ENCODE measurements at regions not wholly inside any gene's neighbourhood (a gene's known extent, or its start where the extent isn't known, plus 50 kb on each side); places are given as distances from the start of the nearest gene placed in this dataset.

DNA sequence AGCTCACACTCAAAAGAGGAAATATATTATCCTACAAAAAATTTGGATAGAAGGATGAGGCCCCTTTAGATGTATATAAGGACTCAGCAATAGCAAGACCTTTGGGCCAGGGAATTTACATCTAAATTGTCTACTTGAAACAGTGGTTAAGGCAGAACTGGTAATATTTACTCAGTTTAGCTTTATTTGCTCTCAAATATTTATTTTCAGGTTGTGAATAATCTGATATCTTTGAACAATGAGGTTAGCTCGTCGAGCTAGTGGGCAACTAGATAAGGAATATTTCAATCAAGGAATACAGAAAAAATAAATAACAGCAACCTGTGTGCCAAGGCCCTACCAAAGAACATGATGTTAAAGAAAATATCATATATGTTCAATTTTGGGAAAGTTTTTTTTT, 966.3 kb downstream of the DTWD2 start:
- no peak overlapping the region for H3K27ac ChIP-seq (ENCODE audit: low read depth)
- H2AFZ ChIP-seq, result no peak overlapping the region
- DNase-seq (ENCODE audit: low spot score) (no peak), ATAC-seq (no peak)
- Mint-ChIP-seq H3K4me3 (no peak overlapping the region), H3K4me1 (peaks cover 6% of the 10 kb centered on the region; the same call in 2 of the 3 replicates), H3K27me3 (ENCODE audit: insufficient read depth, low read depth, poor library complexity) (no peaks in the 10 kb centered on the region), H3K36me3 (ENCODE audit: low read depth) (no peaks in the 10 kb centered on the region), H3K9me3 (no peaks in the 10 kb centered on the region), H3K27ac (no peak overlapping the region)
- no peaks in the 10 kb centered on the region for H3K9me2 ChIP-seq (ENCODE audit: insufficient read depth)
- no peaks in the 10 kb centered on the region for H4K20me1 ChIP-seq (replicated peaks; ENCODE audit: insufficient read depth)
- no peaks in the 10 kb centered on the region for H3K79me2 ChIP-seq (replicated peaks; ENCODE audit: insufficient read depth)
- no peaks in the 10 kb centered on the region for H3K27me3 ChIP-seq (ENCODE audit: insufficient read depth)
- no peak overlapping the region for H3K4me2 ChIP-seq
- no peak for TF ChIP-seq EZH2 (IDR thresholded peaks at IDR 0.05; ENCODE audit: low read depth, unreplicated experiment)
- no peak for TF ChIP-seq EZH2phosphoT487 (IDR thresholded peaks at IDR 0.05; ENCODE audit: unreplicated experiment)
- TF ChIP-seq, protein P1, sequence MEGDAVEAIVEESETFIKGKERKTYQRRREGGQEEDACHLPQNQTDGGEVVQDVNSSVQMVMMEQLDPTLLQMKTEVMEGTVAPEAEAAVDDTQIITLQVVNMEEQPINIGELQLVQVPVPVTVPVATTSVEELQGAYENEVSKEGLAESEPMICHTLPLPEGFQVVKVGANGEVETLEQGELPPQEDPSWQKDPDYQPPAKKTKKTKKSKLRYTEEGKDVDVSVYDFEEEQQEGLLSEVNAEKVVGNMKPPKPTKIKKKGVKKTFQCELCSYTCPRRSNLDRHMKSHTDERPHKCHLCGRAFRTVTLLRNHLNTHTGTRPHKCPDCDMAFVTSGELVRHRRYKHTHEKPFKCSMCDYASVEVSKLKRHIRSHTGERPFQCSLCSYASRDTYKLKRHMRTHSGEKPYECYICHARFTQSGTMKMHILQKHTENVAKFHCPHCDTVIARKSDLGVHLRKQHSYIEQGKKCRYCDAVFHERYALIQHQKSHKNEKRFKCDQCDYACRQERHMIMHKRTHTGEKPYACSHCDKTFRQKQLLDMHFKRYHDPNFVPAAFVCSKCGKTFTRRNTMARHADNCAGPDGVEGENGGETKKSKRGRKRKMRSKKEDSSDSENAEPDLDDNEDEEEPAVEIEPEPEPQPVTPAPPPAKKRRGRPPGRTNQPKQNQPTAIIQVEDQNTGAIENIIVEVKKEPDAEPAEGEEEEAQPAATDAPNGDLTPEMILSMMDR (conservative IDR thresholded peaks at IDR 0.05; ENCODE audit: low read depth in 2 of 2), result no peak
- TF ChIP-seq, protein P2, sequence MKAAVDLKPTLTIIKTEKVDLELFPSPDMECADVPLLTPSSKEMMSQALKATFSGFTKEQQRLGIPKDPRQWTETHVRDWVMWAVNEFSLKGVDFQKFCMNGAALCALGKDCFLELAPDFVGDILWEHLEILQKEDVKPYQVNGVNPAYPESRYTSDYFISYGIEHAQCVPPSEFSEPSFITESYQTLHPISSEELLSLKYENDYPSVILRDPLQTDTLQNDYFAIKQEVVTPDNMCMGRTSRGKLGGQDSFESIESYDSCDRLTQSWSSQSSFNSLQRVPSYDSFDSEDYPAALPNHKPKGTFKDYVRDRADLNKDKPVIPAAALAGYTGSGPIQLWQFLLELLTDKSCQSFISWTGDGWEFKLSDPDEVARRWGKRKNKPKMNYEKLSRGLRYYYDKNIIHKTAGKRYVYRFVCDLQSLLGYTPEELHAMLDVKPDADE (IDR thresholded peaks at IDR 0.05), result no peak
- TF ChIP-seq POLR2AphosphoS5 (IDR thresholded peaks at IDR 0.05; ENCODE audit: low read depth), result no peak
- TF ChIP-seq, protein P3, sequence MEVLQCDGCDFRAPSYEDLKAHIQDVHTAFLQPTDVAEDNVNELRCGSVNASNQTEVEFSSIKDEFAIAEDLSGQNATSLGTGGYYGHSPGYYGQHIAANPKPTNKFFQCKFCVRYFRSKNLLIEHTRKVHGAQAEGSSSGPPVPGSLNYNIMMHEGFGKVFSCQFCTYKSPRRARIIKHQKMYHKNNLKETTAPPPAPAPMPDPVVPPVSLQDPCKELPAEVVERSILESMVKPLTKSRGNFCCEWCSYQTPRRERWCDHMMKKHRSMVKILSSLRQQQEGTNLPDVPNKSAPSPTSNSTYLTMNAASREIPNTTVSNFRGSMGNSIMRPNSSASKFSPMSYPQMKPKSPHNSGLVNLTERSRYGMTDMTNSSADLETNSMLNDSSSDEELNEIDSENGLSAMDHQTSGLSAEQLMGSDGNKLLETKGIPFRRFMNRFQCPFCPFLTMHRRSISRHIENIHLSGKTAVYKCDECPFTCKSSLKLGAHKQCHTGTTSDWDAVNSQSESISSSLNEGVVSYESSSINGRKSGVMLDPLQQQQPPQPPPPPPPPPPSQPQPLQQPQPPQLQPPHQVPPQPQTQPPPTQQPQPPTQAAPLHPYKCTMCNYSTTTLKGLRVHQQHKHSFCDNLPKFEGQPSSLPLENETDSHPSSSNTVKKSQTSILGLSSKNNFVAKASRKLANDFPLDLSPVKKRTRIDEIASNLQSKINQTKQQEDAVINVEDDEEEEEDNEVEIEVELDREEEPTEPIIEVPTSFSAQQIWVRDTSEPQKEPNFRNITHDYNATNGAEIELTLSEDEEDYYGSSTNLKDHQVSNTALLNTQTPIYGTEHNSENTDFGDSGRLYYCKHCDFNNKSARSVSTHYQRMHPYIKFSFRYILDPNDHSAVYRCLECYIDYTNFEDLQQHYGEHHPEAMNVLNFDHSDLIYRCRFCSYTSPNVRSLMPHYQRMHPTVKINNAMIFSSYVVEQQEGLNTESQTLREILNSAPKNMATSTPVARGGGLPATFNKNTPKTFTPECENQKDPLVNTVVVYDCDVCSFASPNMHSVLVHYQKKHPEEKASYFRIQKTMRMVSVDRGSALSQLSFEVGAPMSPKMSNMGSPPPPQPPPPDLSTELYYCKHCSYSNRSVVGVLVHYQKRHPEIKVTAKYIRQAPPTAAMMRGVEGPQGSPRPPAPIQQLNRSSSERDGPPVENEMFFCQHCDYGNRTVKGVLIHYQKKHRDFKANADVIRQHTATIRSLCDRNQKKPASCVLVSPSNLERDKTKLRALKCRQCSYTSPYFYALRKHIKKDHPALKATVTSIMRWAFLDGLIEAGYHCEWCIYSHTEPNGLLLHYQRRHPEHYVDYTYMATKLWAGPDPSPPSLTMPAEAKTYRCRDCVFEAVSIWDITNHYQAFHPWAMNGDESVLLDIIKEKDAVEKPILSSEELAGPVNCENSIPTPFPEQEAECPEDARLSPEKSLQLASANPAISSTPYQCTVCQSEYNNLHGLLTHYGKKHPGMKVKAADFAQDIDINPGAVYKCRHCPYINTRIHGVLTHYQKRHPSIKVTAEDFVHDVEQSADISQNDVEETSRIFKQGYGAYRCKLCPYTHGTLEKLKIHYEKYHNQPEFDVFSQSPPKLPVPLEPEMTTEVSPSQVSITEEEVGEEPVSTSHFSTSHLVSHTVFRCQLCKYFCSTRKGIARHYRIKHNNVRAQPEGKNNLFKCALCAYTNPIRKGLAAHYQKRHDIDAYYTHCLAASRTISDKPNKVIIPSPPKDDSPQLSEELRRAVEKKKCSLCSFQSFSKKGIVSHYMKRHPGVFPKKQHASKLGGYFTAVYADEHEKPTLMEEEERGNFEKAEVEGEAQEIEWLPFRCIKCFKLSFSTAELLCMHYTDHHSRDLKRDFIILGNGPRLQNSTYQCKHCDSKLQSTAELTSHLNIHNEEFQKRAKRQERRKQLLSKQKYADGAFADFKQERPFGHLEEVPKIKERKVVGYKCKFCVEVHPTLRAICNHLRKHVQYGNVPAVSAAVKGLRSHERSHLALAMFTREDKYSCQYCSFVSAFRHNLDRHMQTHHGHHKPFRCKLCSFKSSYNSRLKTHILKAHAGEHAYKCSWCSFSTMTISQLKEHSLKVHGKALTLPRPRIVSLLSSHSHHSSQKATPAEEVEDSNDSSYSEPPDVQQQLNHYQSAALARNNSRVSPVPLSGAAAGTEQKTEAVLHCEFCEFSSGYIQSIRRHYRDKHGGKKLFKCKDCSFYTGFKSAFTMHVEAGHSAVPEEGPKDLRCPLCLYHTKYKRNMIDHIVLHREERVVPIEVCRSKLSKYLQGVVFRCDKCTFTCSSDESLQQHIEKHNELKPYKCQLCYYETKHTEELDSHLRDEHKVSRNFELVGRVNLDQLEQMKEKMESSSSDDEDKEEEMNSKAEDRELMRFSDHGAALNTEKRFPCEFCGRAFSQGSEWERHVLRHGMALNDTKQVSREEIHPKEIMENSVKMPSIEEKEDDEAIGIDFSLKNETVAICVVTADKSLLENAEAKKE (CRISPR knock-in tag; IDR thresholded peaks at IDR 0.05), result no peak
- no peak for TF ChIP-seq STAT1 (IDR thresholded peaks at IDR 0.05; ENCODE audit: unreplicated experiment)
- TF ChIP-seq ZNF331 (CRISPR knock-in tag; IDR thresholded peaks at IDR 0.05; ENCODE audit: low read depth), result no peak
- TF ChIP-seq, protein P4, sequence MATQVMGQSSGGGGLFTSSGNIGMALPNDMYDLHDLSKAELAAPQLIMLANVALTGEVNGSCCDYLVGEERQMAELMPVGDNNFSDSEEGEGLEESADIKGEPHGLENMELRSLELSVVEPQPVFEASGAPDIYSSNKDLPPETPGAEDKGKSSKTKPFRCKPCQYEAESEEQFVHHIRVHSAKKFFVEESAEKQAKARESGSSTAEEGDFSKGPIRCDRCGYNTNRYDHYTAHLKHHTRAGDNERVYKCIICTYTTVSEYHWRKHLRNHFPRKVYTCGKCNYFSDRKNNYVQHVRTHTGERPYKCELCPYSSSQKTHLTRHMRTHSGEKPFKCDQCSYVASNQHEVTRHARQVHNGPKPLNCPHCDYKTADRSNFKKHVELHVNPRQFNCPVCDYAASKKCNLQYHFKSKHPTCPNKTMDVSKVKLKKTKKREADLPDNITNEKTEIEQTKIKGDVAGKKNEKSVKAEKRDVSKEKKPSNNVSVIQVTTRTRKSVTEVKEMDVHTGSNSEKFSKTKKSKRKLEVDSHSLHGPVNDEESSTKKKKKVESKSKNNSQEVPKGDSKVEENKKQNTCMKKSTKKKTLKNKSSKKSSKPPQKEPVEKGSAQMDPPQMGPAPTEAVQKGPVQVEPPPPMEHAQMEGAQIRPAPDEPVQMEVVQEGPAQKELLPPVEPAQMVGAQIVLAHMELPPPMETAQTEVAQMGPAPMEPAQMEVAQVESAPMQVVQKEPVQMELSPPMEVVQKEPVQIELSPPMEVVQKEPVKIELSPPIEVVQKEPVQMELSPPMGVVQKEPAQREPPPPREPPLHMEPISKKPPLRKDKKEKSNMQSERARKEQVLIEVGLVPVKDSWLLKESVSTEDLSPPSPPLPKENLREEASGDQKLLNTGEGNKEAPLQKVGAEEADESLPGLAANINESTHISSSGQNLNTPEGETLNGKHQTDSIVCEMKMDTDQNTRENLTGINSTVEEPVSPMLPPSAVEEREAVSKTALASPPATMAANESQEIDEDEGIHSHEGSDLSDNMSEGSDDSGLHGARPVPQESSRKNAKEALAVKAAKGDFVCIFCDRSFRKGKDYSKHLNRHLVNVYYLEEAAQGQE (IDR thresholded peaks at IDR 0.05; ENCODE audit: unreplicated experiment), result no peak
- no peak for TF ChIP-seq NANOG (IDR thresholded peaks at IDR 0.05; ENCODE audit: borderline replicate concordance)
- TF ChIP-seq CREB1 (CRISPR knock-in tag; IDR thresholded peaks at IDR 0.05; ENCODE audit: low read depth), result no peak
- TF ChIP-seq JUNB (IDR thresholded peaks at IDR 0.05; ENCODE audit: unreplicated experiment), result no peak
- no peak for TF ChIP-seq ZNF114 (CRISPR knock-in tag; IDR thresholded peaks at IDR 0.05)
- no peaks in the 10 kb centered on the region for H3K36me3 ChIP-seq (ENCODE audit: insufficient read depth)
- H3F3A ChIP-seq (replicated peaks; ENCODE audit: low read depth), result no peaks in the 10 kb centered on the region
- H3K4me3 ChIP-seq, result no peak overlapping the region
- H3K4me1 ChIP-seq (ENCODE audit: insufficient read depth), result no peaks in the 10 kb centered on the region

All from GM23338 (cell line).